ENCODE measurements at regions not wholly inside any gene's neighbourhood (a gene's known extent, or its start where the extent isn't known, plus 50 kb on each side); places are given as distances from the start of the nearest gene placed in this dataset.

GRCh38 chr7:126210707-126211106 is 1042.0 kb downstream of the GRM8 start:
- no peaks in the 10 kb centered on the region for H3K27me3 ChIP-seq
- no peak for DNase-seq

DNA sequence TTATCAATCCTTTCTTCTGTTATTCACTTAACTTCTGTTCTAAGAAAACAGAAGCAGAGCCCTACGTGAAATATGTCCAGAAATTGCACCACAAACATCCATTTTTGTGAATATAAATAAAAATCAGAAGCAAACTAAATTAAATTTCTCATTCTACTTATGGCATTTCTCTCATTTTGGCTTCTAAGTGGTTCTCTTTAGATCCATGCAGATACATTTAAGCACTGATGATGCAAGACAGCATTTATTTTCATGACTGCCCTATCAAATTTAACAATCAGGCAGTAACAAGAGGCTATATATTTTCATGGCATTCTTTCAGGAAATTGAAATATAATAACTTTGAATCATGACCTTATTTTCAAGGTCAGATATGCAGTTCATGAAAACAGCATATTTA is 1049.6 kb downstream of the GRM8 start:
- H3K9me3 ChIP-seq, result peaks cover 0 to 4% (median 0%) of the 10 kb centered on the region in 4 donors
- no peaks in the 10 kb centered on the region for H3K4me1 ChIP-seq
- TF ChIP-seq POLR2A (IDR thresholded peaks at IDR 0.05) (no peak), CTCF (IDR thresholded peaks at IDR 0.05) (no peak)
- no peaks in the 10 kb centered on the region for H3K27me3 ChIP-seq
- no peaks in the 10 kb centered on the region for H3K36me3 ChIP-seq
- no peak overlapping the region for H3K27ac ChIP-seq
- no peak overlapping the region for H3K4me3 ChIP-seq
- DNase-seq, result no peak

More at GRCh38 chr7:126210707-126211106, 1042.0 kb downstream of the GRM8 start:
- no peak overlapping the region for H3K27ac ChIP-seq
- no peaks in the 10 kb centered on the region for H3K9me3 ChIP-seq
- TF ChIP-seq CTCF (IDR thresholded peaks at IDR 0.05), result no peak
- no peak for TF ChIP-seq POLR2A (IDR thresholded peaks at IDR 0.05)
- H3K4me1 ChIP-seq, result no peaks in the 10 kb centered on the region
- H3K4me3 ChIP-seq, result no peak overlapping the region
- H3K36me3 ChIP-seq, result no peaks in the 10 kb centered on the region

DNA sequence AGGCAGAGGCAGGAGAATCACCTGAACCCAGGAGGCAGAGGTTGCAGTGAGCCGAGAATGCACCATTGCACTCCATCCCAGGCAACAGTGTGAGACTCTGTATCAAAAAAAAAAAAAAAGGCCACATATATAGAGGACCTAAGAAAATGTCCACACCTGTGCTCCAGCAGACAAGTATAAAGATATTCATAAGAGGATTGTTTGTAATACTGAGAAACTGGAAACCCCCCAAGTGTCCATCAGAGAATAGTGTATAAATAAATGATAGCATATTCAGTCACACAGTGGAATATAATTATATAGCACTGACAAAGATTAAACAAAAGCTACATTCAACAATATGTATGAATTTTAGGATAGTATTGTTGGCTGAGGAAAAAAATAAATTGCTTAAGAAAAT is 1050.6 kb downstream of the GRM8 start:
- peaks cover 0 to 4% (median 0%) of the 10 kb centered on the region in 4 donors for H3K9me3 ChIP-seq
- no peak overlapping the region for H3K27ac ChIP-seq
- H3K36me3 ChIP-seq, result no peaks in the 10 kb centered on the region
- H3K4me3 ChIP-seq, result no peak overlapping the region
- no peak for DNase-seq
- H3K27me3 ChIP-seq, result no peaks in the 10 kb centered on the region
- H3K4me1 ChIP-seq, result no peaks in the 10 kb centered on the region
- TF ChIP-seq POLR2A (IDR thresholded peaks at IDR 0.05) (no peak), CTCF (IDR thresholded peaks at IDR 0.05) (no peak)

- H3K4me3 ChIP-seq, result no peak overlapping the region
- H3K4me1 ChIP-seq, result no peaks in the 10 kb centered on the region
- no peak for DNase-seq
- no peak overlapping the region for H3K27ac ChIP-seq
- H3K36me3 ChIP-seq, result no peaks in the 10 kb centered on the region
- H3K9me3 ChIP-seq, result no peaks in the 10 kb centered on the region
- TF ChIP-seq CTCF (IDR thresholded peaks at IDR 0.05) (no peak), POLR2A (IDR thresholded peaks at IDR 0.05) (no peak)
- no peaks in the 10 kb centered on the region for H3K27me3 ChIP-seq
Measured at GRCh38 chr7:126185959-126186580, 1066.7 kb downstream of the GRM8 start.

- Histone ChIP-seq H3K4me3 (no peak overlapping the region), H3K27ac (no peak overlapping the region), H3K36me3 (no peaks in the 10 kb centered on the region), H3K4me1 (no peaks in the 10 kb centered on the region), H3K9me3 (no peaks in the 10 kb centered on the region), H3K27me3 (no peaks in the 10 kb centered on the region)
- no peak for TF ChIP-seq POLR2A (IDR thresholded peaks at IDR 0.05)
- no peak for TF ChIP-seq CTCF (IDR thresholded peaks at IDR 0.05)
- DNase-seq, result no peak
Measured at GRCh38 chr7:126179916-126180315, 1072.8 kb downstream of the GRM8 start.

GRCh38 chr7:126178865-126179264 is 1073.9 kb downstream of the GRM8 start:
- no peak for DNase-seq
- Histone ChIP-seq H3K4me1 (no peaks in the 10 kb centered on the region), H3K9me3 (no peaks in the 10 kb centered on the region), H3K4me3 (no peak overlapping the region), H3K27me3 (no peaks in the 10 kb centered on the region), H3K27ac (no peak overlapping the region), H3K36me3 (no peaks in the 10 kb centered on the region)
- no peak for TF ChIP-seq POLR2A (IDR thresholded peaks at IDR 0.05)
- TF ChIP-seq CTCF (IDR thresholded peaks at IDR 0.05), result no peak
